ENCODE measurements at regions not wholly inside any gene's neighbourhood (a gene's known extent, or its start where the extent isn't known, plus 50 kb on each side); places are given as distances from the start of the nearest gene placed in this dataset.
"Not testable (repeated sequence)": the region's sequence is repeated elsewhere in the genome, so short reads cannot be mapped to it uniquely, and the experiment has no call there.

- no peak for DNase-seq
Observed at GRCh38 chr1:56145581-56145980, 433.8 kb downstream of the PLPP3 start.

GRCh38 chr1:56142301-56142700 lies 437.1 kb downstream of the PLPP3 start:
- DNase-seq: no peak

DNA sequence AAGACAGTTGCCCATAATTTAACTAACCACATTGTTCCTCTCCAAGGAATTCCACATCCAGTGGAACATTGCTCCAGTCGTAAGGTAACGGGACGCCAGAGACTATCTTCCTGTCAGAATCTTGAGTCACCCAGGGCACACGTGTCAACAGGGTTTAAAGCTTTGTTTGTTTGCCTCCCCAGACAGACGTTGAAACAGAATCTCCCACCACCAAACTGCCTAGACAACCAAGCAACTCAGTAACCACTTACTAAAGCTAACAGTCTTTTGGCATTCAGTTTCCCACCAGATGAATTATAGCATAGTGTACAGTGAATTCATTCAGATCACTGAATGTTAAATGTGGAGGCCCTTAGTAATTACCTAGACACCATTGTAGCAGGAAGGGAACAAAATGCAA lies 439.5 kb downstream of the PLPP3 start:
- DNase-seq: no peak

DNA sequence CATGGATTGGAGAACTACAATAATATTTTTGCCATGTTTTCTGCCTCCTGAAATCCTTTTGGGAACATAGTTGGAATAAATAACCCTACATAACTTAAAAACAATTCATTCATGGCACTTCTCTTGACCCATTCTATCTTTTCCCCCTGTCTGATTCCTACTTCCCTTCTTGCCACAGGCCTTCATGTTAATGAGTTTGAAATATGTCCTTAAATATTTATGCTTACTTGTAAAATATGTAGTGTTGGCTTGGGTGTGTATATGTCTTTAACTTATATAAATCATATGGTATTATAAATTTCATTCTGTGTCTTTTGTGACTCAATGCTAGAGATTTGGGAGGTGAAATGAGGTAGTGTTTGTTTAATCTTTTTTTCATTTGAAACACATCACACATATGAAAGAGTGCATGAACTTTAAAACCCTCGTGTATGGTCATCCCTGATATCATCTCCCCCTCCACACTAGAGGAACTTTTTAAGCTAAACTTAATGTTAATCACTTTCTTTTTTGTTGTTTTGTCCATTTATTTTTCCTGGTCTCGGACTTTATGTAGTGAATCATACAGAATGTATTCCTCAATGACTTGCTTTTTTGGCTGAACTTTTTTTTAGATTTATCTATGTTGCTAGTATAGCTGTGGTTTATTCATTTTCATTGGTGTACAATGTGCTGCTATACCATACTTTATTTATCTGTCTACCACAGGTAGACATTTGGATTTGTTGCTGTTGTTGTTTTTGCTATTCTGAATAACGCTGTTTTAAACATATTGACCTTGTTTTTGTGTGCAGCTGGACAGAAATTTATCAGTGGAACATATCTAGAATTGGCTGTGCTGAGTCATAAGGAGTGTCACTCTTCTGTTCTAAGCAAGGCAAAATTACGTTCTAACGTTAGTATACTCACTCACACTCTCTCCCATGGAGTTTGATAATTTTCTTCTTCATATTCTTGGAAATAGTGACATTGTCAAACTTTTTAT lies 441.6 kb downstream of the PLPP3 start:
- no peak for DNase-seq

- no peak for DNase-seq
Observed at GRCh38 chr1:56137090-56137489, 442.3 kb downstream of the PLPP3 start.

GRCh38 chr1:56135864-56136147 lies 443.6 kb downstream of the PLPP3 start:
- DNase-seq: no peak

GRCh38 chr1:56135069-56135863 lies 444.1 kb downstream of the PLPP3 start:
- no peak for DNase-seq

DNA sequence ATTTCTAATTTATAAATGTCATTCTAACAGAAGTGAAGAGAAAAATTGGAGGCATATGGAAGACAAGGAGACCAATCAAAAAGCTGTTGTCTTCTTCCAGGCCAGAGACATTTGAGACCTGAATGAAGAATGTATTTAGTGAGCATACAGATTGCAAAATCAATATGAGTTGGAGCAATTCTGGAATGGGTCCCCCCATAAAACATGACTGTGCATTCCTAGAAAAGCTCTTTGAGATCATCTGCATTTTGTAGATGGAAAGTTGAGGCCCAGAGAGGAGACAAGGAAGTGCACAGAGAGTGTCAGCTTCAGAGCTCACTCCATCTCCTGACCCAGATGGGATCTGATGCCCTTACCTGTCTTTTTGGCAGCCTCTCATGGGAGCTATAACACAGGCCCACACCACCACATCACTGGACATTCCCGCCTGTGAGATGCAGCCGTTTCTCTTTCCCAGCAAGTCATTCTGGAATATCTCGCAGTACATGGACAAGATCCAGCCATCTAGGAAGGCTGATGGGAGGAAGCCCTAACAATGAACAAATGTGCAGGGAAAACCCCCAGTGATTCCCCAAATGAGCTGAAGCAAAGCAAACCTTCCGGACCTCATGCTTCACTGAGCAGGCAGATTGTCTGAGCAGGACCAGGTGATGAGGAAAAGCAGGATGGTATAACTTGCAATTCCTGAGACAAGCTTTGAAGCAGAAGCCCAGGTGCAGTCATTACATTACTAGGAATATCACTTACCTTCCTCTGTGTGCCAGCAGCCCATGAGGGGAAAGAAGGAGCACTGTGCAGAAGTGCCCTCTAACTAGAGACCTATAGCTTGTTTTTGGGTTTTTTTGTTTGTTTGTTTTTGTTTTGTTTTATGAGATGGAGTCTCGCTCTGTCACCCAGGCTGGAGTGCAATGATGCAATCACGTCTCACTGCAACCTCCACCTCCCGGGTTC lies 445.6 kb downstream of the PLPP3 start:
- no peak for DNase-seq

DNA sequence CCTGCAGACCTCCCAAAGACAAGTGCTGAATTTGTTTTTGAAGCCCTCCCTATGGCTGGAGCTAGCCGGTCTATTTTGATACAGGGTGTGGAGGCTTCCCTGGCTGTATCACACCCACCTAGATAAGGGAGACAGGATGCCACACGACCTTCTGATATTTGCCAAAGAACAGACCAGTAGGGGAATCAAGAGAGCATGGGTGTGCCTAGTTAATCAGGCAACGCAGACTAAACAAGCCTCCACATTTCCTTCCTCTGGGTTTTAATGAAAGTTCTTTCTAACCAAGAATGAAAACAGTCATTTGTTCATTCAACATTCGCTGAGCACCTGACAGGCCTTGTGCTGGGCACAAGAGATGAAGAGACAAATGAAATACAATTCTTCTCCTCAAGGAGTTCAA lies 446.8 kb downstream of the PLPP3 start:
- no peak for DNase-seq

- DNase-seq: no peak
Observed at GRCh38 chr1:56129837-56130236, 449.5 kb downstream of the PLPP3 start.

GRCh38 chr1:56125316-56125715 lies 454.0 kb downstream of the PLPP3 start:
- DNase-seq: no peak

DNA sequence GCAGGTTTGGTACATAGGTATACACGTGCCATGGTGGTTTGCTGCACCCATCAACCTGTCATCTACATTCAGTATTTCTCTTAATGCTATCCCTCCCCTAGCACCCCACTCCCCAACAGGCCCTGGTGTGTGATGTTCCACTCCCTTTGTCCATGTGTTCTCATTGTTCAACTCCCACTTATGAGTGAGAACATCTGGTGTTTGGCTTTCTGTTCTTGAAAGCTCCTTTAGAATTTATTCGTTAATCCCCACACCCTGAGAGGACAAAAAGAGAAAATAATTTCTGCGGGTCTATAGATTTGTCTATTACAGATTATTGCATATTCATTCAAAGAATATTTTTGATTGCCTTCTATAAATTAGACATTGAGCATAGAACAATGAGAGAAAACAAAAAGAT lies 455.5 kb downstream of the PLPP3 start:
- DNase-seq: no peak

GRCh38 chr1:56123421-56123820 lies 455.9 kb downstream of the PLPP3 start:
- DNase-seq: no peak

DNA sequence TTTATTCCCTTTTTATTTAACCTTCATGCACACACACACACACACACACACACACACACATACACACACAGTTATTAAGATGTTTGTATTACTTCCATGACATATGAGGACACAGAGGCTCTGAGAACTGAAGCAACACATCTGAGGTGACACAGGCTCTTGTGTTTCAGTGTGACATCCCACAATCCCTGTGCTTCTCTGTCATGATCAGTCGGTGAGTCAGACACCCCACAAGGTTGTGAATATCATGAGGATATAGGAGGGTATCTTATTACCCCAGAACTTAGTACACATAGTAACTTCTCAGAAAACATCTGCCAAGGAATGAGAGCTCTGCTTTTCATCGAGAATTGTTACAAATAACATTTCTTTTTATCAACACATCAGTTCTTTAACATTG lies 459.3 kb downstream of the PLPP3 start:
- no peak for DNase-seq

- not testable (repeated sequence) for DNase-seq
Observed at GRCh38 chr1:56118676-56119075, 460.7 kb downstream of the PLPP3 start.

DNA sequence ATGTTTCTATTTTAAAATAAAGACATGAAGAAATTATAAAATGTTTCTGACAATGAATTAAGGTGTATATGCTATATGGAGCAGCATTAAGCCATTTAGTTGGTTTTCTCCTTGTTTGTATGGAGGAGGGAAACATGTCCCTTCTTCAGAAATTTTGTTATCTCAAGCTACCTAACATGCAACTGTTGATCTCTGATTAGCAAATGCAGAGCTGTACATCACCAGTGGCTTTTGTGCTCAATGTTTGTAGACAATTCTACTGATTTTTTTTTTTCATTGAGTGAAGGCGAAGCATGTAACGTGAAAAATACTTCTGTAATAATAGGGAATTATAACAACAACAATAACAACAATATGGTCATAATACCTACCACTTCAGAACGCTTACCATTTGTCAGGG lies 463.7 kb downstream of the PLPP3 start:
- no peak for DNase-seq

DNA sequence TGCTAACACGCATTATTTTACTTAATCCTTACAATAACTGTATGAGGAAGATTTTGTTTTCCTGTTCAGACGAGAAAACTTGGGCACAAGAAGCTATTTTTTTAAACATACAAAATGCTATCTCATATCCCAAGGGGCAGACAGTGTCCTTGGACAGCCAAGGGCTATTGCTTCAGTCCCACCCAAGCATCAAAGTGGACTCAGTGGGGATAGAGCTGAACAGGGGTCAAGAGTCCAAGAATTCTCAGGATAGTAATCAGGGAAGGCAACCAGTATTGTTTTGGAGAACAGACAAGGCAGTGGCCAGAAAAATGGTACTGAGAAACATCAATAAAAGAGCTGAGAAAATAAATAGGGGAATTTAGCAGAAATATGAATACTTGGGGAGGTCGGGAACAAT lies 465.7 kb downstream of the PLPP3 start:
- no peak for DNase-seq

DNA sequence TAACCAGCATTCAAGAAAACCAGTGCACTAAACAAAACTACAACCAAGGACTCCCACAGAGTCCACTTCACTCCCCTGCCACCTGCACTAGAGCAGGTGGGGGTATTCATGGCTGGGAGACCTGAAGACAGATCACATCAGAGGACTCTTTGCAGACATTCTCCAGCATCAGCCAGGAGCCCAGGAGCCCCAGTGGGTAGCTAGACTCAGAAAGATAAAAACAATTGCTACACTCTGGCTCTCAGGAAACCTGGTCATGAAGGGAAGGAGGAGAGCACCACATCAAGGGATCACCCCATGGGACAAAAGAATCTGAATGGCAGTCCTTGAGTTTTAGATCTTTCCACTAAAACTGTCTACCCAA lies 472.1 kb downstream of the PLPP3 start:
- DNase-seq: no peak

DNA sequence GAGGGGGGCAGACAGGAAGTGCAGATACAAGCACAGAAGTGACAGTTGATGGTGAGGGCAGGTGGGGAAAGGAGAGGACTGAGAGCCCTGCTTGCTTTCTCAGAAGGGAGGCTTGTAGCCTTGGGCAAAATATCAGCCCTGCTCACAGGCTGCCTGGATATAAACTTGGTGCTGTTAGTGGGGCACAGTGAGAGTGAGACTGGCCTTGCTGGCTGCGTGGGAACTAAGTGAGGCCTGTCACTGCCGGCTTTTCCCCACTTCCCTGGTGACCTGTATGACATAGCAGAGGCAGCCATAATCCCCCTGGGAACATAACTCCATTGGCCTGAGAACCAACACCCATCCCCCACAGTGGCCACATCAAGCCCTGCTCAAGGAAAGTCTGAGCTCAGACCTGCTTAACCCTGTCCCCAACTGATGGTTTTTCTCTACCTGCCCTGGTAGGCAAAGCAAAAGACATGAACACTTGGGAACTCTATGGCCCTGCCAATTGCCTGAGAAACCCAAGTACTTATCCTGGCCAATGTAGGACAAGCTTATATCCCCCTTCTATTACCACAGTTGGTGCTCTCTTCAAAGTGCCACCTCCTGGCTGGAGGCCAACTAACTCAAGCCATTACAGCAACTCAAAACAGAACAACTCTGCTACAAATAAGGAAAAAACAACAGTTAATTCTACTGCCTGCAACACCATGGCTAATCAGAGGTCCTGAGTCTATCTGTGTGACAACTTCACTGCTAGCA lies 472.7 kb downstream of the PLPP3 start:
- no peak for DNase-seq

DNA sequence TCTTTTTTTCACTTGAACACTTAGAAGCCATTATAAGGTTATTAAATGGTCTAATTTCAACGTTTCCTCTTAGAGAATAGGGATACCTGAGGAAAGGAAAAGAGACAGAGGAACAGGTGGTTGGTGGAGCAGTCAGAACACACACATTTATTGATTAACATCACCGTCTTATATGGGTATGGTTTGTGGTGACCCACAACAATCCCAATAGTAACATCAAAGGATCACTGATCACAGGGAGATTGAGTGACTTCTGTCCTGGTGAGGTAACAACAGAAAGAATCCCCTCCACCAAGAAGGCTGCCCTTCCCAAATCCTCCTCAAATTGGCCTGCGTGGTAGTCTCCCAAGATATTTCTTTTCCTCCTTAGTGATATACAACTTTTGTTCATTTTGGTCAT lies 474.0 kb downstream of the PLPP3 start:
- no peak for DNase-seq

GRCh38 chr1:56099766-56100265 lies 479.5 kb downstream of the PLPP3 start:
- DNase-seq: no peak

GRCh38 chr1:56098946-56099345 lies 480.4 kb downstream of the PLPP3 start:
- no peak for DNase-seq

All from stimulated activated CD4-positive, alpha-beta T cell treated with anti-CD3 and anti-CD28 coated beads, Interleukin-2, amount 100 ng/mL, for 24 hours (primary cell).